Umbilical cord (tissue), 1 donor: ENCODE measurements at regions not wholly inside any gene's neighbourhood (a gene's known extent, or its start where the extent isn't known, plus 50 kb on each side); places are given as distances from the start of the nearest gene placed in this dataset.
A peak's percentile ranks its signal among the peaks of the same experiment; 100 is the strongest.
"Not testable (repeated sequence)": the region's sequence is repeated elsewhere in the genome, so short reads cannot be mapped to it uniquely, and the experiment has no call there.

ENCODE experiments used
- DNase-seq: peaks from one replicate; pipeline ENCODE4 v3.0.0-alpha.2; 2015; ENCODE audit warnings: low spot score

- DNase-seq, result no peak
These were observed 139.2 kb upstream of the XPO1 start for GRCh38 chr2:61677306-61677705.

GRCh38 chr2:61675204-61675603 is 137.0 kb upstream of the XPO1 start:
- DNase-seq, result no peak

- peak; percentile 2 for DNase-seq
These were observed 133.6 kb upstream of the XPO1 start for GRCh38 chr2:61671561-61672315.

- DNase-seq, result peak; percentile 40
These were observed 132.7 kb upstream of the XPO1 start for GRCh38 chr2:61670591-61671501.

GRCh38 chr2:61664190-61664589 is 126.0 kb upstream of the XPO1 start:
- DNase-seq, result no peak

GRCh38 chr2:61662990-61663389 is 124.8 kb upstream of the XPO1 start:
- DNase-seq, result no peak

- DNase-seq, result peak; percentile 57
These were observed 122.6 kb upstream of the XPO1 start for GRCh38 chr2:61660511-61661388.

GRCh38 chr2:61658841-61659780 is 121.0 kb upstream of the XPO1 start:
- DNase-seq, result peak; percentile 18

- DNase-seq, result not testable (repeated sequence)
These were observed 111.8 kb upstream of the XPO1 start for GRCh38 chr2:61649946-61650345.

- DNase-seq, result no peak
These were observed 110.9 kb upstream of the XPO1 start for GRCh38 chr2:61649021-61649420.

- DNase-seq, result no peak
These were observed 108.9 kb upstream of the XPO1 start for GRCh38 chr2:61647044-61647443.

- no peak for DNase-seq
These were observed 107.8 kb upstream of the XPO1 start for GRCh38 chr2:61645911-61646310.

- not testable (repeated sequence) for DNase-seq
These were observed 105.0 kb upstream of the XPO1 start for GRCh38 chr2:61643153-61643552.

- DNase-seq, result no peak
These were observed 102.2 kb upstream of the XPO1 start for GRCh38 chr2:61640406-61640805.

- DNase-seq, result no peak
These were observed 101.6 kb upstream of the XPO1 start for GRCh38 chr2:61639721-61640120.

GRCh38 chr2:61636686-61637085 is 98.5 kb upstream of the XPO1 start:
- DNase-seq, result no peak

- DNase-seq, result no peak
These were observed 96.4 kb upstream of the XPO1 start for GRCh38 chr2:61634512-61634911.

GRCh38 chr2:61633250-61633649 is 95.1 kb upstream of the XPO1 start:
- DNase-seq, result no peak

- no peak for DNase-seq
These were observed 94.4 kb upstream of the XPO1 start for GRCh38 chr2:61632276-61633169.

GRCh38 chr2:61631321-61631720 is 93.2 kb upstream of the XPO1 start:
- DNase-seq, result no peak
